ENCODE measurements at regions not wholly inside any gene's neighbourhood (a gene's known extent, or its start where the extent isn't known, plus 50 kb on each side); places are given as distances from the start of the nearest gene placed in this dataset.
A peak's percentile ranks its signal among the peaks of the same experiment; 100 is the strongest.
"Not testable (repeated sequence)": the region's sequence is repeated elsewhere in the genome, so short reads cannot be mapped to it uniquely, and the experiment has no call there.

- DNase-seq: peak; percentile 7
Observed at GRCh38 chrX:13378562-13379518, 59.0 kb upstream of the ATXN3L start.

DNA sequence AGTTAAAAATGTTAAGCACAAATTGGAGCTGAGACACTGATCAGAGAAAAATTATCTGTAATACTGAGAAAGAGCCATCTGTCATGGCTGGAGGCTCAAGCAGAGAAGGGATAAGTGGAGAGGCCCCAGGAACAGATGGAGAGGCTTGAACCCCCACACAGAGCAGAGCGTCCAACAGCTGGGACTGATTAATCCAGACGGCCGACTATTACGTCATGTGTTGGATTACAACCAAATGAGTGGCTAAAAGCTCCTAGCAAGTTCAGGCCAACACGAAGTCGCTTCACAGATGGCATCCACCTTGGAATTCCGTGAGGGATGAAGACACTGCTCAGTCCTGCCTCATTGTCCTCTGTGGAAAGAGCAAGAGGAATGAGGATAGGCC is 57.7 kb upstream of the ATXN3L start:
- DNase-seq: no peak

DNA sequence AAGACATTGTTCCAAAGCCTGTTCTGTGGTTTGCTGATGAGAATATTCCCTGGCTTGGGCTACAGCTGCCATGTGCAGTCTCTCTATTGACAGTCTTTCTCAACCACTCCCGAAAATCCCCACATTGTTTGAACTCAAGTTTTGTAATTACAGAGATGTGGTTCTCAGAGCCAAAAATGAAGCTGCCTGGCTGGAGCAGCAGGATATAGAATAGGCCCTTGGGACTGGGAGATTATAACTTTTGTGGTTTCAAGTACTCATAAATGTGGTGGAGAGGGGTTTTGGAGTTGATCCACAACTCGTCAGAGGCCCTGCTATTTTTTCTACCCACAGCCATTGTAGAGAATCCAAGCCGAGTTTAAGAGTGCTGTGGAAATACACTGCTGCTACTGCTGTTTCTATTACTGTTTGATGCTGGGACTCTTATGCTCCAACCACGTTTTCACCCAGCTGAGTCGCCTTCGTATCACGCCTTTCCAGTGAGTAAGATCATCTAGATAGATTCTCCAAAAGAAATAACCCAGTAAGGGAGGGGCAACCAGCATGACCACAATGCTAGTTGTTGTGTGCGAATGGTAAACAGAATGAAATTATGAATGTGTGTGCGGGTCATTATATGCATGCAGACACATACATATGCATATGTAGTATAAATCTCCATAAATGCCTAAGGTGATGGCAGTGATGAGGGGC is 57.1 kb upstream of the ATXN3L start:
- DNase-seq: no peak

DNA sequence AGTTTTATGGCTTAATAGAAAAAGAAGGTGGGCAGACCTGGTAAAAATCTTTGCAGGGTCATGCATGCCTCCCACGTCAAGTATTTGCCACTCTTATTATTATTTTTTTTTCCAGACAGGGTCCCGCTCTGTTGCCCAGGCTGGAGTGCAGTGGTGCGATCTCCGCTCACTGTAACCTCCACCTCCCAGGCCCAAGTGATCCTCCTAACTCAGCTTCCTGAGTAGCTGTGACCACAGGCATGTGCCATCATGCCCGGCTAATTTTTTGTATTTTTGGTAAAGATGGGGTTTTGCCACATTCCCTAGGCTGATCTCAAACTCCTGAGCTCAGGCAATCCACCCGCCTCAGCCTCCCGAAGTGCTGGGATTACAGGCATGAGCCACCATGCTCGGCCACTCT is 55.7 kb upstream of the ATXN3L start:
- not testable (repeated sequence) for DNase-seq

GRCh38 chrX:13374364-13374763 is 54.5 kb upstream of the ATXN3L start:
- DNase-seq: no peak

DNA sequence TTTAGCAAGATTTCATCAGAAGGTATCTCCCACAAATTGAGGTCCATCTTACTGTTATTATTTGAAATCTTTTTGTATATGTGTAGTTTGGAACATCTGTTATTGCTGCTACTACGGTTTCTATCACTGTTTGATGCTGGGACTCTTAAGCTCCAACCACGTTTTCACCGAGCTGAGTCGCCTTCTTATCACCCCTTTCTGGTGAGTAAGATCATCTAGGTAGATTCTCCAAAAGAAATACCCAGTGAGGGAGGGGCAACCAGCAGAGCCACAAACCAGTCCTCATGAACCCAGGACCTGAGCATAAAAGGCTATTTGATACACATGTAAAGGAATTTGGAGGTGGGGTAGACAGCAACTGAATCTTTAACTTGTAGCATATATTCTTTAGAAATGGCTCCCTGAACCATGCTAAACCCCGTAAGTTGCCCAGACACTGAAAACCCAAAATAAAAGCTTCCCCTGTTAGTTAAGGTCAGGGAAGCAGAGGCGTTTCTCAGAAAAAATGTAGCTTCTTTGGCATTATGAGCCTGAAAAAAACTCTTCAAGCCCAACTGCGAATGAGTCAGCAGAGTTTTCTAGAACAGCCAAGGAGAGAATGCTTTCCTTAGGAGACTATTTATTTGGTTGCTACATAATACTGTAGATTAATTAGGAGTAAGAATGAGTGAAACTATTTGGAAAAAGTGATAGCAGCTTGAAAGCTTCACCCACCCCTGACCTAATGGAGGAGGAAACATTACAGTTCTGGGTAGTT is 53.8 kb upstream of the ATXN3L start:
- no peak for DNase-seq

GRCh38 chrX:13373027-13373426 is 53.2 kb upstream of the ATXN3L start:
- DNase-seq: no peak

- DNase-seq: no peak
Observed at GRCh38 chrX:13372203-13372980, 52.5 kb upstream of the ATXN3L start.

GRCh38 chrX:13371186-13371585 is 51.3 kb upstream of the ATXN3L start:
- DNase-seq: no peak

- no peak for DNase-seq
Observed at GRCh38 chrX:13370713-13371112, 50.9 kb upstream of the ATXN3L start.
